Upper lobe of left lung (tissue), 4 donors: ENCODE measurements at regions not wholly inside any gene's neighbourhood (a gene's known extent, or its start where the extent isn't known, plus 50 kb on each side); places are given as distances from the start of the nearest gene placed in this dataset.

Experiments used
- CTCF ChIP-seq, 6 experiments: fragments of 450-650 bp in 4 of 6; fragments of 200-600 bp in 2 of 6; sonication (generic) in 2 of 6; IDR thresholded peaks; one replicate each; pipeline ENCODE4 v1.5.1; 2016 to 2019; ENCODE audit warnings: antibody characterized with exemption in 6 of 6
- EP300 ChIP-seq, 4 donors: sonication (generic); formaldehyde crosslinking; IDR thresholded peaks; one replicate each; pipeline ENCODE4 v1.5.1; 2017; ENCODE audit warnings: antibody characterized with exemption in 4 of 4, control low read depth in 2 of 4
- POLR2AphosphoS5 ChIP-seq, 2 donors: sonication (generic); formaldehyde crosslinking; IDR thresholded peaks; one replicate each; pipeline ENCODE4 v1.5.1; 2017; ENCODE audit warnings: antibody characterized with exemption in 2 of 2

DNA sequence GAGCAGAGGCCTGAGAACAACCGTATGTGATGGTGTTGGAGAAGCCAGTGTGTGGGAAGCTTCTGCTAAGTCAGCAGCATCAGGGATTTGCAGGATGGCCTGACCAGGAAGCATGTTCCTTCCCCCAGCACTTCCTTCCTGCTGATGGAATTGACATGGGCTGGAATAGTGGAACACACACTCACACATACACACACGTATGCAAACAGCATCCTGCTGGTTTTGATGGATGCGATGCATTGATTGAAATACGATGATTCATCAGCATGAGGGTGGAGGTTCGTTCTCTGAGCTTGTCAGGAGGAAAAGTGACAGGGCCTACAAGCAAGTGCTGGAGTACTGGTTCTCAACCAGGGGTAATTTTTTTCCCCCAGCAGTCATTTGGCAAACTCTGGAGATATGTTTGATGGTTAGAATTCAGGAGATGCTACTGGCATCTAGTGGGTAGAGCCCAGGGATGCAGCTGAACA lies 229.1 kb downstream of the NFATC2 start:
- TF ChIP-seq CTCF (IDR thresholded peaks at IDR 0.05) (no peak), POLR2AphosphoS5 (IDR thresholded peaks at IDR 0.05) (no peak), EP300 (IDR thresholded peaks at IDR 0.05) (no peak)
